Esophagus muscularis mucosa (tissue), 4 donors: ENCODE measurements at regions not wholly inside any gene's neighbourhood (a gene's known extent, or its start where the extent isn't known, plus 50 kb on each side); places are given as distances from the start of the nearest gene placed in this dataset.

Source experiments
- DNase-seq: peaks from one replicate; pipeline ENCODE4 v3.0.0-alpha.2; 2017; ENCODE audit errors: extremely low spot score
- H3K27ac ChIP-seq, 4 donors: fragments of 200-600 bp; sonication (generic); replicated peaks in 1 of 4; 1 replicate in 3 of 4; 2 replicates in 1 of 4; pipeline ENCODE4 v1.5.1; 2016 to 2019; ENCODE audit warnings: mild to moderate bottlenecking in 1 of 4
- H3K27me3 ChIP-seq, 4 donors: fragments of 200-600 bp; sonication (generic); one replicate each; pipeline versions ENCODE4 v1.5.1 to v1.6.0; 2016 to 2019
- H3K36me3 ChIP-seq, 4 donors: fragments of 200-600 bp; sonication (generic); one replicate each; pipeline ENCODE4 v1.5.1; 2016 to 2019
- H3K4me1 ChIP-seq, 4 donors: fragments of 200-600 bp; sonication (generic); one replicate each; pipeline ENCODE4 v1.5.1; 2016 to 2019
- H3K4me3 ChIP-seq, 4 donors: fragments of 200-600 bp; sonication (generic); 1 replicate in 2 of 4; 2 replicates in 2 of 4; pipeline ENCODE4 v1.5.1; 2016 to 2019; ENCODE audit warnings: mild to moderate bottlenecking in 4 of 4, moderate library complexity in 1 of 4
- H3K9me3 ChIP-seq, 4 donors: fragments of 200-600 bp; sonication (generic); 1 replicate in 3 of 4; 2 replicates in 1 of 4; pipeline ENCODE4 v1.5.1; 2016 to 2019
- CTCF ChIP-seq, 3 experiments: fragments of 200-600 bp in 2 of 3; fragments of 450-650 bp in 1 of 3; sonication (generic) in 2 of 3; IDR thresholded peaks; one replicate each; pipeline ENCODE4 v1.5.1; 2017 to 2019; ENCODE audit warnings: antibody characterized with exemption in 3 of 3, mild to moderate bottlenecking in 2 of 3, moderate library complexity in 1 of 3
- EP300 ChIP-seq: sonication (generic); formaldehyde crosslinking; IDR thresholded peaks from one replicate; pipeline ENCODE4 v1.6.1; 2017; ENCODE audit warnings: antibody characterized with exemption
- POLR2A ChIP-seq: fragments of 450-650 bp; IDR thresholded peaks from one replicate; pipeline ENCODE4 v1.6.1; 2017; ENCODE audit warnings: antibody characterized with exemption, moderate library complexity, mild to moderate bottlenecking, low read depth
- POLR2AphosphoS5 ChIP-seq, 2 donors: sonication (generic); formaldehyde crosslinking; IDR thresholded peaks; one replicate each; pipeline ENCODE4 v1.6.1; 2017; ENCODE audit warnings: antibody characterized with exemption in 2 of 2
- WGBS: methylation state at CpG from one replicate; pipeline ENCODE4 v1.1.5; 2018; 5-methylcytosine and 5-hydroxymethylcytosine counted together
- intact Hi-C: fragments of 100-400 bp; cut with DNase I; formaldehyde crosslinking; loops from one replicate; pipeline ENCODE4 v1.15.1; 2023

- H3K36me3 ChIP-seq, result no peaks in the 10 kb centered on the region
- no peaks in the 10 kb centered on the region for H3K9me3 ChIP-seq
- DNase-seq, result no peak
- TF ChIP-seq EP300 (no peak), POLR2A (no peak), CTCF (IDR thresholded peaks at IDR 0.05) (no peak), POLR2AphosphoS5 (IDR thresholded peaks at IDR 0.05) (no peak)
- no peaks in the 10 kb centered on the region for H3K27me3 ChIP-seq
- intact Hi-C loops, result no loop called here
- WGBS, result 72% methylated on average over 3 of the region's 3 CpGs
- H3K4me3 ChIP-seq, result no peak overlapping the region
- no peak overlapping the region for H3K27ac ChIP-seq
- no peaks in the 10 kb centered on the region for H3K4me1 ChIP-seq
Measured at GRCh38 chr3:181402347-181402746, 309.4 kb upstream of the SOX2 start.

GRCh38 chr3:181384970-181385369, 326.8 kb upstream of the SOX2 start:
- no peak for DNase-seq
- H3K27ac ChIP-seq, result no peak overlapping the region
- intact Hi-C loops, result no loop called here
- no peaks in the 10 kb centered on the region for H3K27me3 ChIP-seq
- H3K4me3 ChIP-seq, result no peak overlapping the region
- TF ChIP-seq POLR2A (no peak), POLR2AphosphoS5 (IDR thresholded peaks at IDR 0.05) (no peak), CTCF (IDR thresholded peaks at IDR 0.05) (no peak), EP300 (no peak)
- H3K36me3 ChIP-seq, result no peaks in the 10 kb centered on the region
- peaks cover 0 to 3% (median 1%) of the 10 kb centered on the region in 4 donors for H3K9me3 ChIP-seq
- no peaks in the 10 kb centered on the region for H3K4me1 ChIP-seq

GRCh38 chr3:181383760-181384159, 328.0 kb upstream of the SOX2 start:
- Histone ChIP-seq H3K27ac (no peak overlapping the region), H3K4me3 (no peak overlapping the region)
- intact Hi-C loops, result no loop called here

GRCh38 chr3:181383201-181383600, 328.5 kb upstream of the SOX2 start:
- no peaks in the 10 kb centered on the region for H3K36me3 ChIP-seq
- H3K27ac ChIP-seq, result no peak overlapping the region
- no peaks in the 10 kb centered on the region for H3K9me3 ChIP-seq
- 86% methylated on average over 7 of the region's 7 CpGs for WGBS
- no peaks in the 10 kb centered on the region for H3K4me1 ChIP-seq
- DNase-seq, result no peak
- intact Hi-C loops, result no loop called here
- TF ChIP-seq POLR2AphosphoS5 (IDR thresholded peaks at IDR 0.05) (no peak), EP300 (no peak), CTCF (IDR thresholded peaks at IDR 0.05) (no peak), POLR2A (no peak)
- H3K4me3 ChIP-seq, result no peak overlapping the region
- no peaks in the 10 kb centered on the region for H3K27me3 ChIP-seq

More at GRCh38 chr3:181383760-181384159, 328.0 kb upstream of the SOX2 start:
- Histone ChIP-seq H3K36me3 (no peaks in the 10 kb centered on the region), H3K9me3 (no peaks in the 10 kb centered on the region), H3K27me3 (no peaks in the 10 kb centered on the region), H3K4me1 (no peaks in the 10 kb centered on the region)
- no peak for DNase-seq
- TF ChIP-seq POLR2A (no peak), POLR2AphosphoS5 (IDR thresholded peaks at IDR 0.05) (no peak), CTCF (IDR thresholded peaks at IDR 0.05) (no peak), EP300 (no peak)

- Histone ChIP-seq H3K9me3 (no peaks in the 10 kb centered on the region), H3K27ac (no peak overlapping the region), H3K36me3 (no peaks in the 10 kb centered on the region), H3K27me3 (no peaks in the 10 kb centered on the region), H3K4me1 (no peaks in the 10 kb centered on the region), H3K4me3 (no peak overlapping the region)
- DNase-seq, result no peak
- WGBS, result 79% methylated on average over 3 of the region's 3 CpGs
- intact Hi-C loops, result no loop called here
- TF ChIP-seq EP300, result no peak
- TF ChIP-seq POLR2A, result no peak
- no peak for TF ChIP-seq CTCF (IDR thresholded peaks at IDR 0.05)
- no peak for TF ChIP-seq POLR2AphosphoS5 (IDR thresholded peaks at IDR 0.05)
Measured at GRCh38 chr3:181382656-181383055, 329.1 kb upstream of the SOX2 start.
